Stomach (tissue), 8 donors: ENCODE measurements at regions not wholly inside any gene's neighbourhood (a gene's known extent, or its start where the extent isn't known, plus 50 kb on each side); places are given as distances from the start of the nearest gene placed in this dataset.

Experiments used
- DNase-seq, 2 donors: peaks; one replicate each; pipeline versions ENCODE4 v3.0.0 to v3.0.0-alpha.2; 2013 to 2019
- H3K27ac ChIP-seq, 5 donors: fragments of 200-600 bp in 4 of 5; sonication (generic) in 4 of 5; one replicate each; pipeline ENCODE4 v1.5.1; 2013 to 2019; ENCODE audit warnings: mild to moderate bottlenecking in 1 of 5, moderate library complexity in 1 of 5
- H3K27me3 ChIP-seq, 3 donors: fragments of 200-600 bp; sonication (generic); one replicate each; pipeline ENCODE4 v1.5.1; 2017 to 2019; ENCODE audit warnings: mixed run types in 1 of 3
- H3K36me3 ChIP-seq, 4 donors: fragments of 200-600 bp; sonication (generic); 1 replicate in 3 of 4; 2 replicates in 1 of 4; pipeline ENCODE4 v1.5.1; 2016 to 2019
- H3K4me1 ChIP-seq, 4 donors: fragments of 200-600 bp; sonication (generic); one replicate each; pipeline ENCODE4 v1.5.1; 2016 to 2019
- H3K4me3 ChIP-seq, 4 donors: fragments of 200-600 bp; sonication (generic) in 3 of 4; one replicate each; pipeline ENCODE4 v1.5.1; 2016 to 2019; ENCODE audit warnings: mild to moderate bottlenecking in 1 of 4
- H3K9me3 ChIP-seq, 4 donors: fragments of 200-600 bp; sonication (generic); one replicate each; pipeline ENCODE4 v1.5.1; 2016 to 2019
- EP300 ChIP-seq: sonication (generic); formaldehyde crosslinking; IDR thresholded peaks from one replicate; pipeline ENCODE4 v1.6.1; 2017; ENCODE audit warnings: antibody characterized with exemption
- POLR2A ChIP-seq, 4 donors: fragments of 450-650 bp; IDR thresholded peaks; one replicate each; pipeline ENCODE4 v1.6.1; 2016; ENCODE audit warnings: antibody characterized with exemption in 4 of 4, control low read depth in 2 of 4, mild to moderate bottlenecking in 1 of 4, moderate library complexity in 1 of 4
- POLR2AphosphoS5 ChIP-seq, 3 donors: sonication (generic); formaldehyde crosslinking; IDR thresholded peaks; one replicate each; pipeline ENCODE4 v1.6.1; 2016; ENCODE audit warnings: antibody characterized with exemption in 3 of 3
- WGBS, 5 donors: extraction: QIAGEN DNeasy Blood & Tissue Kit in 3 of 5; methylation state at CpG; one replicate each; pipeline versions ENCODE4 v1.1.5 to v1.1.7; 2013 to 2018; 5-methylcytosine and 5-hydroxymethylcytosine counted together
- intact Hi-C: fragments of 100-400 bp; cut with DNase I; formaldehyde crosslinking; loops from one replicate; pipeline ENCODE4 v1.15.1; 2023; ENCODE audit warnings: low total_unique reads
- TF ChIP-seq, protein P1 (sequence below), 7 experiments: fragments of 450-650 bp in 4 of 7; fragments of 200-600 bp in 3 of 7; sonication (generic) in 3 of 7; IDR thresholded peaks; one replicate each; pipeline ENCODE4 v1.5.1; 2016 to 2019; ENCODE audit warnings: antibody characterized with exemption in 7 of 7, control low read depth in 2 of 7, mild to moderate bottlenecking in 1 of 7
- donor health status: healthy with polysubstance abuse.
- donor health status: Bipolar disorder and iron deficiency.
- donor health status: healthy.

DNA sequence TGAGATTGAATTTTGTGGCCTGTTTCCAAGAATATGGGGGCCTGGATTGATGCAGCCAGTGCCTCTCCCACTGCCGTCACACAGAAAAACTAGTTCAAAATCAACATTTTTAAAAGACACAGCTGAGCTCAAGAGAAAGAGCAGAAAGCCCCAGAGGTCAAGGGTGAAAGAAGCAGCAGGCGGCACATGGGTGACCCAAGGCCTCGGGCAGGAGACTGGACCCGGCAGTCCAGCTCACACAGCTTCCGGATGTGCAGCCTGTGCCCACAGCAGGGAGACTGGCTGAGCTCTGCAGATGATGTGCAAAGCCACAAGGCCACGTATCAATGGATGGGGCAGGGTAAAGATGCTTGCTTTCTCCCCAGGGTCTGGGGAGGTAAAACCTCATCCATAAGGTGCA is 50.4 kb upstream of the RNF32 start:
- intact Hi-C loops, result no loop called here
- H3K36me3 ChIP-seq, result no peaks in the 10 kb centered on the region
- no peak overlapping the region for H3K27ac ChIP-seq
- H3K4me3 ChIP-seq, result no peak overlapping the region
- no peaks in the 10 kb centered on the region for H3K27me3 ChIP-seq
- no peak for DNase-seq
- no peaks in the 10 kb centered on the region for H3K4me1 ChIP-seq
- TF ChIP-seq EP300 (no peak), POLR2AphosphoS5 (IDR thresholded peaks at IDR 0.05) (no peak), POLR2A (IDR thresholded peaks at IDR 0.05) (no peak)
- TF ChIP-seq, protein P1, sequence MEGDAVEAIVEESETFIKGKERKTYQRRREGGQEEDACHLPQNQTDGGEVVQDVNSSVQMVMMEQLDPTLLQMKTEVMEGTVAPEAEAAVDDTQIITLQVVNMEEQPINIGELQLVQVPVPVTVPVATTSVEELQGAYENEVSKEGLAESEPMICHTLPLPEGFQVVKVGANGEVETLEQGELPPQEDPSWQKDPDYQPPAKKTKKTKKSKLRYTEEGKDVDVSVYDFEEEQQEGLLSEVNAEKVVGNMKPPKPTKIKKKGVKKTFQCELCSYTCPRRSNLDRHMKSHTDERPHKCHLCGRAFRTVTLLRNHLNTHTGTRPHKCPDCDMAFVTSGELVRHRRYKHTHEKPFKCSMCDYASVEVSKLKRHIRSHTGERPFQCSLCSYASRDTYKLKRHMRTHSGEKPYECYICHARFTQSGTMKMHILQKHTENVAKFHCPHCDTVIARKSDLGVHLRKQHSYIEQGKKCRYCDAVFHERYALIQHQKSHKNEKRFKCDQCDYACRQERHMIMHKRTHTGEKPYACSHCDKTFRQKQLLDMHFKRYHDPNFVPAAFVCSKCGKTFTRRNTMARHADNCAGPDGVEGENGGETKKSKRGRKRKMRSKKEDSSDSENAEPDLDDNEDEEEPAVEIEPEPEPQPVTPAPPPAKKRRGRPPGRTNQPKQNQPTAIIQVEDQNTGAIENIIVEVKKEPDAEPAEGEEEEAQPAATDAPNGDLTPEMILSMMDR (IDR thresholded peaks at IDR 0.05), result no peak
- 80 to 93% (median 87%) methylated on average over 6 of the region's 6 CpGs for WGBS, 5 donors
- H3K9me3 ChIP-seq, result peaks cover 4 to 28% (median 20%) of the 10 kb centered on the region in 4 donors

DNA sequence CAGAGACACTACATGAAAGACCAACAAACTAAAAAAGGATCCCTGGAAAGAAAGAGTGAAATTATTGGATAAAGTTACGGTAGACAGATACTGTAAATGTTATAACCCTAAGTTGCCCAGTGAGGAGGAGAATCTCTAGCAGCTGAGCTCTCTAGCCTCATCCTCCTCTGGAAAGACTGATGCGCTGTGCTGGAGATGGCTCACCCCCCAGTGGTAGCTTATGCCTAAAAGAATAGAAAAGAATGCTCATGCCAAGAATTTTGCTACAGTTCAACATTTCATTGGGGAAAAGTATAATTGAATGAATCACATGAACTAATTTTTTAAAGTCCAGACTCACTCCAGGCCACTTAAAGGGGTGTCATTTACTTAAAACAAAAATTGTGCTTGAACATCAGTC is 50.8 kb upstream of the RNF32 start:
- Histone ChIP-seq H3K4me1 (no peaks in the 10 kb centered on the region), H3K27me3 (no peaks in the 10 kb centered on the region), H3K9me3 (peaks cover 4 to 32% (median 21%) of the 10 kb centered on the region in 4 donors), H3K36me3 (no peaks in the 10 kb centered on the region), H3K4me3 (no peak overlapping the region), H3K27ac (no peak overlapping the region)
- intact Hi-C loops, result no loop called here
- no peak for DNase-seq
- 75 to 95% (median 94%) methylated on average over 2 of the region's 2 CpGs for WGBS, 5 donors
- TF ChIP-seq, protein P1 (IDR thresholded peaks at IDR 0.05), result no peak
- TF ChIP-seq POLR2AphosphoS5 (IDR thresholded peaks at IDR 0.05), result no peak
- TF ChIP-seq POLR2A (IDR thresholded peaks at IDR 0.05), result no peak
- no peak for TF ChIP-seq EP300

DNA sequence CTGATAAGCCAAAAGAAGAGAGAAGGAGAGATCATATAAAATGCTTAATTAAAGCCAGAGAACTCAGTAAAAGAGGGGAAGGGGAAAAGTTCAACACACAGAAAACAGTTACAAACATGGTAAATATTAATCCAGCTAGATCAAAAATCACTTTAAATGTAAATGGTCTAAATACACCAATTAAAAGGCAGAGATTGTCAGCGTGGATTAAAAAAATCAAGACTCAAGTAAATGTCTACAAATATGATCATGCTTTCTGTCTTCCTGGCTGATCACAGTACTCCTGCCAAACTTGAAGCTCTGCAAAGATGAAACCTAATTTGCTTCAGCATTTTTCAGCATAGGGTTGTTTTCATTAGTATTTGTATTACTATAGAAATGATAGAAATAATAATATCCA is 54.6 kb upstream of the RNF32 start:
- Histone ChIP-seq H3K36me3 (no peaks in the 10 kb centered on the region), H3K4me3 (no peak overlapping the region), H3K27me3 (no peaks in the 10 kb centered on the region), H3K27ac (no peak overlapping the region), H3K4me1 (no peaks in the 10 kb centered on the region), H3K9me3 (peaks cover 0 to 20% (median 12%) of the 10 kb centered on the region in 4 donors)
- intact Hi-C loops, result no loop called here
- TF ChIP-seq EP300 (no peak), POLR2A (IDR thresholded peaks at IDR 0.05) (no peak), POLR2AphosphoS5 (IDR thresholded peaks at IDR 0.05) (no peak)
- TF ChIP-seq, protein P1 (IDR thresholded peaks at IDR 0.05), result no peak
- WGBS, 5 donors, result 91 to 98% (median 92%) methylated on average over 1 of the region's 1 CpG
- no peak for DNase-seq

DNA sequence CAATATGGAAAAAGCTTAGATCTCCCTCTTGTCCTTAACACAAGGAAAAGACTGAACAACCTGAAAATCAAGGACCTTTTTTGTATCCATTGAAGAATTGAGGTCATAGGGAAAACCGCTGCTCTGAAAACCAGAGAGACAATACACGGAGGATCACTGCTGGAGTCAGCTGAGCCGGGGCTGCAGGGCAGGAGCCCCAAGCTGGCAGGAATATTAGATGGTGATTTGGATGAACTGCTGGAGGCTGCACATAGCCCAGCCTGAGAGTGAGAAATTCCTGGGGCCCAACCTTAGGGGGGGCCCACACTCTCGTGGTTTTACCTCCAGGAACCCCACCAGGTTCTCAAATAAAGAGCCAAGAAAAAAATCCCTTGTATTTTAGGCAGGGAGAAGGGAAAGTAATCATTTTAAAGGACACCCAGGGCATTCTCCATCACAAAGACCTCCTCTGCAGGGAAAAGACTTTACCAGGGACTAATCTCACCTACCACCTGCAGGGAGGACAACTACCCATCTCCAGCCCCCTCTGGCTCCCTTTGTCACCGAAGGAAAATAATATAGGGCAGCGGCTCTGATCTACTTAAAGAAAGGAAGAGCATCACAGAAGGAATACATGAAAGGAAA is 55.4 kb upstream of the RNF32 start:
- TF ChIP-seq POLR2AphosphoS5 (IDR thresholded peaks at IDR 0.05), result no peak
- Histone ChIP-seq H3K4me3 (no peak overlapping the region), H3K9me3 (peaks cover 0 to 20% (median 12%) of the 10 kb centered on the region in 4 donors), H3K27me3 (no peaks in the 10 kb centered on the region), H3K27ac (no peak overlapping the region), H3K4me1 (no peaks in the 10 kb centered on the region), H3K36me3 (no peaks in the 10 kb centered on the region)
- intact Hi-C loops, result no loop called here
- DNase-seq, result no peak
- WGBS, 5 donors, result 58 to 74% (median 66%) methylated on average over 6 of the region's 6 CpGs

DNA sequence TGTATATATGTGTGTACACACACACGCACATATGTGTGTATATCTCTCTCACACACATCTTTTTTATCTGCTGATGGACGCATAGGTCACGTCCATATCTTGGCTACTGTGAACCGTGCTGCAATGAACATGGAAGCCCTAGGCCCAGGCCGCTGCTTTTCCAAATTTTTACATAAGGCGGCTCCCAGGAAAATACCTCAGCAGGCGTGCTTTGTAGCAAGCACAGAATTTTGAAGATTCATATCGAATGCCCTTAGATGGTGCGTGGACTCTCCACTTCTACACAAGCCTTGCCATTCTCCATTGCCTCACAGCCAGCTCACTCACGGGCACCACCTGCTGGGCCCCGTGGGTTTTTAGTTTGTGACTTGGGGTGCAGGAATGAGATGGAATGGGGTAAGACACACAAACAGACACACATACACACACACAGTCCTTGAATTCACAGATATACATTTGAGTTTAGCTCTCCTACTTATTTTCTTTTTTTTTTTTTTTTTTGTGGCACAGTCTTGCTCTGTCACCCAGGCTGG is 57.9 kb upstream of the RNF32 start:
- Histone ChIP-seq H3K36me3 (no peaks in the 10 kb centered on the region), H3K4me3 (no peak overlapping the region), H3K27me3 (no peaks in the 10 kb centered on the region), H3K4me1 (no peaks in the 10 kb centered on the region), H3K27ac (no peak overlapping the region), H3K9me3 (peaks cover 0 to 20% (median 12%) of the 10 kb centered on the region in 4 donors)
- intact Hi-C loops, result no loop called here
- 93 to 98% (median 96%) methylated on average over 11 of the region's 11 CpGs for WGBS, 5 donors
- TF ChIP-seq POLR2AphosphoS5 (IDR thresholded peaks at IDR 0.05), result no peak
- no peak for DNase-seq
